ENCODE measurements at regions not wholly inside any gene's neighbourhood (a gene's known extent, or its start where the extent isn't known, plus 50 kb on each side); places are given as distances from the start of the nearest gene placed in this dataset.

- DNase-seq = no peak
Measured at GRCh38 chr14:97624985-97625384, 827.8 kb downstream of the VRK1 start.

GRCh38 chr14:97625477-97625876 is 828.3 kb downstream of the VRK1 start:
- no peak for DNase-seq

GRCh38 chr14:97626088-97626487 is 828.9 kb downstream of the VRK1 start:
- no peak for DNase-seq

DNA sequence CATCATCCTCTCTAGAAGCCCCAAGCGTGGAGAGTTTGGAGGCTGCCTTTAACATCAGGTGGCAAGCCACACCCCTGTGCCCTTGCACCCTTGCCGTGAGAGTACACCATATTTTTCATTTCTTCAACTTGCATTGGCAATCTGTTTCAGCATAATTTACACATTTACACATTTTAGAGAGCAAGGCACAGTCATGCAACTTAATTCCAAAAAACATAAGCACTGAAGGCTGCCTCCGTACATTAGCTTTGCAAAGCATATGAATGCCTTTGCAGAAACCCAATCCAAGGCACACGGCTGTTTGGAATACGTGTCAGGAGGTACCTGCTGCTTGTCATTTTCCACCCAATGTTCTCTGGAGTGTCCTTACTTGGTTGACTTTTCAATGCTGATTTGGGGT is 833.1 kb downstream of the VRK1 start:
- no peak for DNase-seq

- no peak for DNase-seq
Measured at GRCh38 chr14:97633131-97633738, 836.1 kb downstream of the VRK1 start.

- DNase-seq = peak; percentile 28
Measured at GRCh38 chr14:97634751-97635150, 837.6 kb downstream of the VRK1 start.

GRCh38 chr14:97638864-97639263 is 841.7 kb downstream of the VRK1 start:
- DNase-seq = peak; percentile 1

DNA sequence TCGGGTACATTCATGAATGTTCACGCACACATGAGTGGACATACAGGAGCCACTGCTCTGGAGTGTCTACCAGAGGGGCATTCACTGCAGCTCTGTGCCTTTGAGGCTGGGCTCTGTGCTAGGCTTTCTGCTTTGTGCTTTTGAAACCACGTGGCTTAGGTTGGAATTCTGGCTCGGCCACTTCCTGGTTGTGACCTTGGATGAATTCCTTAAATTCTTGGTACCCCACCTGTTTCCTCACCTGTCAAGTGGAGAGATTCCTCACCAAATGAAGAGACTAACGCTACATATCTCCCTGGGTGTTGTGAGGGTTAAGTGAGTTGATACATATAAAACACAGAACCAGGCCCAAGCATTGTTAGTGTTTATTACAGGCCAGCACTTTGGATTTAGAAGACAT is 842.8 kb downstream of the VRK1 start:
- no peak for DNase-seq

DNA sequence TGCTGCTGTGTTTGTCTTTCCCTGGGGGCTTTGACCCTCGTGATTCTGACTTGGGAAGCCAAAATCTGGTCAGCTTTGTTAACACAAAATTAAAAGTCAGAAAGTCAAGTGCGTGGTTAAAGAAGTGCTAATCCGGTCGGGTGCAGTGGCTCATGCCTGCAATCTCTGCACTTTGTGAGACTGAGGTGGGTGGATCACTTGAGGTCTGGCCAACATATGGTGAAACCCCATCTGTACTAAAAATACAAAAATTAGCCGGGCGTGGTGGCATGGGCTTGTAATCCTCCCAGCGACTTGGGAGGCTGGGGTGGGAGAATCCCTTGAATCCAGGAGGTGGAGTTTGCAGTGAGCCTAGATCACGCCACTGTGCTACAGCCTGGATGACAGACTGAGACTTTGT is 844.6 kb downstream of the VRK1 start:
- DNase-seq = no peak

- no peak for DNase-seq
Measured at GRCh38 chr14:97642631-97643030, 845.4 kb downstream of the VRK1 start.

DNA sequence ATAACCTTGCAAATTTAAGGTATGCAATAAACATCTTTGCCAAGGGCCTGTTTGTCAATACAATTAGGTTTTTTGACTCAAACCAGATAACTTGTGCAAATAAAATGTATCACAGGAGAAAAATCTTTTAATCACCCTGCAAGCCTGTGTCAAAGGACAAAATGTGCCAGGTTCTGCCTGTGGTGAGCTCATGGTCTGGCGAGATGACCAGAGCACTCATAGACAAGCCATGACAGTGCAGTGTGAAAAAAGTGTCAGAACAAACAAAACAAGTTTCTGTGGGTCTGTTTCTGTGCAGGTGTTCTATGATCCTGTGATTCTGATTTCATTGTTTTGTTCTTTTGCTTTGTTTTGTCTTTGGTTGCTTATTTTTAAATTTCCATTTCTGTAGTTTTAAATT is 847.2 kb downstream of the VRK1 start:
- no peak for DNase-seq

- DNase-seq = no peak
Measured at GRCh38 chr14:97649752-97650151, 852.6 kb downstream of the VRK1 start.

- no peak for DNase-seq
Measured at GRCh38 chr14:97655169-97655948, 858.2 kb downstream of the VRK1 start.

DNA sequence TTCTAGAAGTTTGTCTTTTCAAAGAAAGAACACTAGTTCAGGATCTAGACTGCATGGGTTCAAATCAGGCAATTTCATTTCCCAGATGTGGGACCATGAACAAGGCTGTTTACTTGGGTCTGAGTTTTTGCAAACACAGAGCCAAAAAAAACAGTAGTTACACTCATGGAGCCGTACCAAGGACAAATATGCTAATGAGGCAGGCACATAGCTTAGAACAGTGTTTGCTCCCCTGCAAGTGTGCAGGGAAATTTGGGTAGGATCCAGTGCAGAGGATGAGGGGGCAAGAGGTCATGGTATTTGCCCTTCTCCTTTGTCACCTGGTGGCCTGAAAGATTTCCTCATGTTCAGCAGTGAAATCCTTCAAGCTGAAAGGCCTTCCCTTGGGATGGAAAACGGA is 860.4 kb downstream of the VRK1 start:
- no peak for DNase-seq

DNA sequence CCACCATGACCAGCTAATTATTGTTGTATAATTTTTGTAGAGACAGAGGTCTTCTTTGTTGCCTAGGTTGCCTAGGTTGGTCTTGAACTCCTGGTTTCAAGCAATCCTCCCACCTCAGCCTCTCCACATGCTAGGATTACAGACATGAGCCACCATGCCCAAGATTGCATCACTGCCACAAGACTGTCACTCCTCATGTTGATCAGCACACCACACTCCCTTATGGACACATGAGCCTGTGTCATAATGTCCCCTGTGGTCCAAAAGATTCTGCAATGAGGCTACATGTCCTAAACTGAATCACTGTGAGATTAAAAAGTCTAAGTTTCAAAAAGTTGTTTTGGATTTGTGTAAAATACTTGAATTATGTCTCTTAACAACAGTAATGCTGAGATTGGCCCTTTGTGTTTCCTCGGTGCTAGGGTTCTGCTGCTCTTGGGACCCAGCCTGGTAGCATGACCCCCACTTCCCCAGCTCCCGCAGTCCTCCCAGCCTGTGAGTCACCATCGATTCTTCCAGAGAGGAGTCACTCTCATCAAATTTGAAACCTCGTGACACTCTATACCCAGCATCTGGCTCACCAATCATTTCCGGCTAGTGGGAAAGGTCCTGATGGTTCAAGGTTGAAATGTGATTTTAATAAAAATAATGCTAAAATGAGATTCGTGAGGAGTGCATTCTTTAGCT is 890.9 kb downstream of the VRK1 start:
- DNase-seq = peak; percentile 2

DNA sequence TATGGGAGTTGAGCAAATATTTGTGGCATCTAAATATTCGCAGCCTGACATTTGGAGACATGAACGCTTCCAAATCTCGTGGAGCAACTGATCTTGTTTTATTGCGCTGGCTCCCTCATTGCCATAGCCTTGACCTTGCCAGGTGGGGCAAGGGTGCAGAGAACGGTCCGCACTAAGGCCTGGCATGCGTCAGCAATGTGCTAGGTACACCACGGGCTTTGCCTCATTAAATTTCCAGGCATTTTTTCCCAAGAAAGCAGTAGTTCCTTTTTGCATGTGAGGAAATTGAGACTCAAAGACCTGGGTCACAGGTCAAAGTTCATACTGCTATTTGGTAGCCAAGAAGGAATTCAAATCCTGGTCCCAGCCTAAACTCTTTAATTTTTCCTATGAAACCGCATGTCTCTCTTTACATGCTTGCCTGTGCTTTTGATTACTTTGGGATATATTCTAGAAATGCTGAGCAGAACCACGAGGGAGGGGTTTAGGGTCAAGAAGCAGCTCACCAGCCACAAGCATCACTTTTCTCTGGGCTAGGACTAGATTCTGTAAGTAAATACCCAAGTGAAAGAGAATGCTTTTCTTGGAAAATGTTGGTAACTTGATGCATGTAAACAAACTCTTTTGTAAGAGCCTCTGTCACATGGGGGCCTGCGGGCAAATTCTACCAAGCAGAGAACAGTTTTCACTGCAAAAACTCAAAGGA is 891.6 kb downstream of the VRK1 start:
- DNase-seq = no peak

DNA sequence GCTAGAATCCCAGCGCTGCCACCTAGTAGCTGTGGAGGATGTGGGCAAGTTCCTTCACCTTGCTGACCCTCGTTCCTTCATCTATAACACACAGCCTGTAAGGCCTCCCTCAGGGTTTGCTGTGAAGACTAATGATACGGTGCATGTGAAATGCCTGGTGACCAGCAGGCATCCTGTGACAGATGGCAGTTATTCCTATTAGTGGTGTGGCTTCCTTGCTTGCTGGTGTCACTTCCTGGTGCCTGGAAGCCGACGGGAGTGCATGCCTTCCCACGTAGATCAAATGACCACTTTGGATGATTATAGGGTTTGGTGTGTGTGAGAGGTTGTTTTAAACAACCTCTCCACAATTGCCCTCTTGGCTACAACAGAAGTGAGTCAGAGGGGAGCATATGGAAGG is 894.9 kb downstream of the VRK1 start:
- no peak for DNase-seq

DNA sequence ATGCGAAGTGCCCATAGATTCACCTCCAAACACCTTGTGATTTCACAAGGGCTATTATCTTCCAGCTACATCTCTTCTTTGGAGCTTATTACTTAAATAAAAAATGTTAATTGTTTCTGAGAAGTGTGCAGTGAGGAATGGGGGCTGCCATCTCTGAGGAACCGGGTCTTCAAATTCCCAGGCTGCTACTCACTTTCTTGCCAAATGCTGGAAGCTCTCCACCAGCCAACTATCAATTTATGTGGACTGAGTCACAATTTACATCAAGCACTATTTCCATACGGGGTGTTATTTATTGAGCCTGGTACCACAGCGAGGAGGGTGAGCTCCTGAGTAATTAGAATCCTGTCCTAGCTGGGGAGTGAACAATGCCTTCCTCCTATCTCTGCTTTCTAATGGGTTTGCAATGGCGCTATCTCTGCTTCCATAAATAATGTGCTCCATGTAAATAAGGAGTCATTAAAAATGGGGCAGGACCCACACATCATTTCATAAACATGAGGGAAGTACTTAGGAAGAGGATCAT is 898.3 kb downstream of the VRK1 start:
- DNase-seq = no peak

- no peak for DNase-seq
Measured at GRCh38 chr14:97697772-97698171, 900.6 kb downstream of the VRK1 start.

DNA sequence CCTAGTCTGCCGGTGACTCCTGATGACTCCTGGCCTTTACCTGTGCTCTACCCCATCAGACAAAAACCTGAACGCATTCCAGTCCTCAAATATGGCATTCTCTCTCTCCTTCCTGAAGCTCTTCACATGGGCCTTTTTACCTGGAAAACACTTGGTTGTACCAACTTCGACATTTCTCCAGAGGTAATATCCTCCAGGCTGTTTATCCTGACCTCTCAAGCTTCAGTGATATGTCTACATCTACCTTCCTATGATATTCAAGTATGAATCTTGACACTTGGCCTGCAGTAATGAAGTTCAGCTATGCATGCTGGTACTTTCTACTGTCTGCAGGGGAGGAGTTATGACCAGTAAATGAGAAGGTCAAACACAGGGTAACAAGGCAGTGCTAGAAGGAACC is 901.8 kb downstream of the VRK1 start:
- DNase-seq = no peak

DNA sequence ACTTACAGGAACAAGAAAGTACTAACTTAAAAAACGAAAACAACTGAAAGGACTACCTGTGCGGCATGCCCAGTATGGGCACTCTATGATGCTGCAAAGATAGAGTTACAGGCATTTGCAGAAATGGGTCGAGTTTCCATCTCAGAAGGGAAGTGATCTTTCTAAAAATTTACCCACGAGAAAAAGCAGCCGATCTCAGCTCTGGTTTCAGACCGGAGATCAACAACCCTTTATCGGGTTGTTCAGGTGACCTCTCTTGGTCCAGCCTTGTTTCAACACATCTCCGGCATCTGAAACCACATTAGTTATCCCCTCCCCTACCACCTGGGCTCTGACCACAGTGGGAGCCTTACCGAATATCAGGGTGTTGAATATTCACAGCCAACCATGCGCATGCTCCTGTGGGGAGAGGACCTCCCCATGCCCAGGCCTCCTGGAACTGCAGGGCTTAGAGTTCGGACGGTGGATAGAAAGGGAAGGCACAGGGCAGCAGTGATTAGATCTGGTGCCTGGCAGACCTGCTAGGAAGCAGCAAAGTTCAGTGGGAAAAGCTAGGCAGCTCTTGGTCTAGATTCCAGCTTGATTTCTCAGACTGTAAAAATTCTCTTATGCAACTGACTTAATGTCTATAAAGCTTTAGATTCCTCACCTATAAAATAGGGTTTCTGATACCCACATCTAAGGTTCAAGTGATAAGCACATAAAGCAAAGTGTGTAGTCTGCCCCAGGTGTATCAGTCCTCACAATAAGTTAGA is 906.0 kb downstream of the VRK1 start:
- no peak for DNase-seq

DNA sequence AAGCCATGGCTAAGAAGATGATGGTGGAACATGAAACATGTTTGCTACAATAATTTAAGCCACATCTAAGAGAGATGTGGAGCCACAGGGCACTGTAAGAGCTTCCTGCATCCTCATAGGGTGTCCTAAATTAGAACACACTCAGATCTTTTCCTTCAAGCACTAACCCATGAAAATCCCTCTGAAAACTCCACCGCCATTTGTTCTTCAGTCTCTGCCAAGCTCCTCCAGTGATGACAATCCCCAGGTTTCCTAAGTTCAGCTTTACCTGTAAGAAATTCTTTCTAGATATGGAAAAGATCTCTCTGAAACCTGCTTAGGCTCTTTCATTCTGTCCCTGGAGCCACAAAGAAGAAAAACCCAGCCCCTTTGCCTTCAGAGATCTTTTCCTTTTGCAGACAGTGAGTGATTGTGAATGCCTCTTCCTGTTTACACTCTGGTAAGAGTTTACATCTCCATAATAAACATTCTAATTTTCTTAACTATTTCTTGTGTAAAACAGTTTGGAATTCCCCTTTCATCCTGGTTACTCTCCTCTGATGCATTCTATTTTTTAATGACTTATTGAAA is 907.2 kb downstream of the VRK1 start:
- DNase-seq = no peak

All from suppressor macrophage treated with lipopolysaccharide for 4 hours (primary cell).